ENCODE measurements at regions not wholly inside any gene's neighbourhood (a gene's known extent, or its start where the extent isn't known, plus 50 kb on each side); places are given as distances from the start of the nearest gene placed in this dataset.
A peak's percentile ranks its signal among the peaks of the same experiment; 100 is the strongest.

- Histone ChIP-seq H3K9me3 (ENCODE audit: control insufficient read depth in 1 of 2, low read length in 2 of 2) (no peaks in the 10 kb centered on the region), H3K27me3 (ENCODE audit: low read depth, low read length) (no peaks in the 10 kb centered on the region), H3K27ac (ENCODE audit: low read length) (no peak overlapping the region), H3K4me3 (ENCODE audit: low read depth in 1 of 2, low read length in 2 of 2) (no peak overlapping the region), H3K36me3 (ENCODE audit: control insufficient read depth in 1 of 2, insufficient read depth in 2 of 2, low read length in 2 of 2) (no peaks in the 10 kb centered on the region), H3K4me1 (ENCODE audit: control insufficient read depth in 1 of 2, insufficient read depth in 2 of 2, low read length in 2 of 2) (no peaks in the 10 kb centered on the region)
Observed at GRCh38 chr10:92747066-92747465, 57.3 kb downstream of the HHEX start.

- Histone ChIP-seq H3K4me1 (ENCODE audit: control insufficient read depth in 1 of 2, insufficient read depth in 2 of 2, low read length in 2 of 2) (no peaks in the 10 kb centered on the region), H3K36me3 (ENCODE audit: control insufficient read depth in 1 of 2, insufficient read depth in 2 of 2, low read length in 2 of 2) (no peaks in the 10 kb centered on the region)
Observed at GRCh38 chr10:92747600-92747999, 57.8 kb downstream of the HHEX start.

GRCh38 chr10:92750791-92751533 is 61.2 kb downstream of the HHEX start:
- Histone ChIP-seq H3K4me1 (ENCODE audit: control insufficient read depth in 1 of 2, insufficient read depth in 2 of 2, low read length in 2 of 2) (no peaks in the 10 kb centered on the region), H3K27me3 (ENCODE audit: low read depth, low read length) (no peaks in the 10 kb centered on the region), H3K36me3 (ENCODE audit: control insufficient read depth in 1 of 2, insufficient read depth in 2 of 2, low read length in 2 of 2) (no peaks in the 10 kb centered on the region), H3K9me3 (ENCODE audit: control insufficient read depth in 1 of 2, low read length in 2 of 2) (no peaks in the 10 kb centered on the region), H3K4me3 (ENCODE audit: low read depth in 1 of 2, low read length in 2 of 2) (no peak overlapping the region), H3K27ac (ENCODE audit: low read length) (no peak overlapping the region)

More at GRCh38 chr10:92747600-92747999, 57.8 kb downstream of the HHEX start:
- no peak overlapping the region for H3K27ac ChIP-seq (ENCODE audit: low read length)
- H3K4me3 ChIP-seq (ENCODE audit: low read depth in 1 of 2, low read length in 2 of 2), result no peak overlapping the region
- no peaks in the 10 kb centered on the region for H3K9me3 ChIP-seq (ENCODE audit: control insufficient read depth in 1 of 2, low read length in 2 of 2)
- H3K27me3 ChIP-seq (ENCODE audit: low read depth, low read length), result no peaks in the 10 kb centered on the region

- no peak overlapping the region for H3K4me3 ChIP-seq (ENCODE audit: low read depth in 1 of 2, low read length in 2 of 2)
- no peaks in the 10 kb centered on the region for H3K9me3 ChIP-seq (ENCODE audit: control insufficient read depth in 1 of 2, low read length in 2 of 2)
- no peak overlapping the region for H3K27ac ChIP-seq (ENCODE audit: low read length)
- no peaks in the 10 kb centered on the region for H3K36me3 ChIP-seq (ENCODE audit: control insufficient read depth in 1 of 2, insufficient read depth in 2 of 2, low read length in 2 of 2)
- peaks cover 0 to under 1% of the 10 kb centered on the region in 2 donors for H3K4me1 ChIP-seq (ENCODE audit: control insufficient read depth in 1 of 2, insufficient read depth in 2 of 2, low read length in 2 of 2)
- no peaks in the 10 kb centered on the region for H3K27me3 ChIP-seq (ENCODE audit: low read depth, low read length)
Observed at GRCh38 chr10:92751534-92751811, 61.7 kb downstream of the HHEX start.

- Histone ChIP-seq H3K36me3 (ENCODE audit: control insufficient read depth in 1 of 2, insufficient read depth in 2 of 2, low read length in 2 of 2) (no peaks in the 10 kb centered on the region), H3K4me3 (ENCODE audit: low read depth in 1 of 2, low read length in 2 of 2) (no peak overlapping the region), H3K4me1 (ENCODE audit: control insufficient read depth in 1 of 2, insufficient read depth in 2 of 2, low read length in 2 of 2) (peaks cover 0 to 5% of the 10 kb centered on the region in 2 donors), H3K27ac (ENCODE audit: low read length) (no peak overlapping the region), H3K27me3 (ENCODE audit: low read depth, low read length) (no peaks in the 10 kb centered on the region), H3K9me3 (ENCODE audit: control insufficient read depth in 1 of 2, low read length in 2 of 2) (no peaks in the 10 kb centered on the region)
Observed at GRCh38 chr10:92751827-92752226, 62.1 kb downstream of the HHEX start.

GRCh38 chr10:92753865-92754264 is 64.1 kb downstream of the HHEX start:
- peaks cover 0 to 10% of the 10 kb centered on the region in 2 donors for H3K4me1 ChIP-seq (ENCODE audit: control insufficient read depth in 1 of 2, insufficient read depth in 2 of 2, low read length in 2 of 2)
- H3K27ac ChIP-seq (ENCODE audit: low read length), result no peak overlapping the region
- no peaks in the 10 kb centered on the region for H3K9me3 ChIP-seq (ENCODE audit: control insufficient read depth in 1 of 2, low read length in 2 of 2)
- no peak overlapping the region for H3K4me3 ChIP-seq (ENCODE audit: low read depth in 1 of 2, low read length in 2 of 2)
- H3K36me3 ChIP-seq (ENCODE audit: control insufficient read depth in 1 of 2, insufficient read depth in 2 of 2, low read length in 2 of 2), result no peaks in the 10 kb centered on the region
- no peaks in the 10 kb centered on the region for H3K27me3 ChIP-seq (ENCODE audit: low read depth, low read length)

- Histone ChIP-seq H3K4me1 (ENCODE audit: control insufficient read depth in 1 of 2, insufficient read depth in 2 of 2, low read length in 2 of 2) (peaks cover 0 to 10% of the 10 kb centered on the region in 2 donors), H3K27me3 (ENCODE audit: low read depth, low read length) (no peaks in the 10 kb centered on the region), H3K9me3 (ENCODE audit: control insufficient read depth in 1 of 2, low read length in 2 of 2) (no peaks in the 10 kb centered on the region), H3K4me3 (ENCODE audit: low read depth in 1 of 2, low read length in 2 of 2) (no peak overlapping the region), H3K36me3 (ENCODE audit: control insufficient read depth in 1 of 2, insufficient read depth in 2 of 2, low read length in 2 of 2) (no peaks in the 10 kb centered on the region), H3K27ac (ENCODE audit: low read length) (no peak overlapping the region)
Observed at GRCh38 chr10:92755725-92756124, 66.0 kb downstream of the HHEX start.

GRCh38 chr10:92756201-92757065 is 66.7 kb downstream of the HHEX start:
- H3K9me3 ChIP-seq (ENCODE audit: control insufficient read depth in 1 of 2, low read length in 2 of 2), result no peaks in the 10 kb centered on the region
- H3K4me3 ChIP-seq (ENCODE audit: low read depth in 1 of 2, low read length in 2 of 2), result peak overlapping the region in 1 of 2 donors; percentile 6
- H3K4me1 ChIP-seq (ENCODE audit: control insufficient read depth in 1 of 2, insufficient read depth in 2 of 2, low read length in 2 of 2), result peaks cover 0 to 10% of the 10 kb centered on the region in 2 donors
- H3K27ac ChIP-seq (ENCODE audit: low read length), result peak overlapping the region; percentile 10
- no peaks in the 10 kb centered on the region for H3K36me3 ChIP-seq (ENCODE audit: control insufficient read depth in 1 of 2, insufficient read depth in 2 of 2, low read length in 2 of 2)
- no peaks in the 10 kb centered on the region for H3K27me3 ChIP-seq (ENCODE audit: low read depth, low read length)

- peak overlapping the region in 1 of 2 donors; percentile 6 for H3K4me3 ChIP-seq (ENCODE audit: low read depth in 1 of 2, low read length in 2 of 2)
Observed at GRCh38 chr10:92757066-92757710, 67.4 kb downstream of the HHEX start.

GRCh38 chr10:92757711-92758104 is 68.0 kb downstream of the HHEX start:
- no peak overlapping the region for H3K4me3 ChIP-seq (ENCODE audit: low read depth in 1 of 2, low read length in 2 of 2)
- no peaks in the 10 kb centered on the region for H3K27me3 ChIP-seq (ENCODE audit: low read depth, low read length)
- peak overlapping the region; percentile 10 for H3K27ac ChIP-seq (ENCODE audit: low read length)
- H3K4me1 ChIP-seq (ENCODE audit: control insufficient read depth in 1 of 2, insufficient read depth in 2 of 2, low read length in 2 of 2), result peaks cover 0 to 10% of the 10 kb centered on the region in 2 donors
- no peaks in the 10 kb centered on the region for H3K9me3 ChIP-seq (ENCODE audit: control insufficient read depth in 1 of 2, low read length in 2 of 2)
- H3K36me3 ChIP-seq (ENCODE audit: control insufficient read depth in 1 of 2, insufficient read depth in 2 of 2, low read length in 2 of 2), result no peaks in the 10 kb centered on the region

More at GRCh38 chr10:92757066-92757710, 67.4 kb downstream of the HHEX start:
- Histone ChIP-seq H3K27ac (ENCODE audit: low read length) (peak overlapping the region; percentile 10), H3K36me3 (ENCODE audit: control insufficient read depth in 1 of 2, insufficient read depth in 2 of 2, low read length in 2 of 2) (no peaks in the 10 kb centered on the region), H3K4me1 (ENCODE audit: control insufficient read depth in 1 of 2, insufficient read depth in 2 of 2, low read length in 2 of 2) (peaks cover 0 to 10% of the 10 kb centered on the region in 2 donors), H3K9me3 (ENCODE audit: control insufficient read depth in 1 of 2, low read length in 2 of 2) (no peaks in the 10 kb centered on the region), H3K27me3 (ENCODE audit: low read depth, low read length) (no peaks in the 10 kb centered on the region)

GRCh38 chr10:92758594-92758993 is 68.8 kb downstream of the HHEX start:
- no peak overlapping the region for H3K27ac ChIP-seq (ENCODE audit: low read length)
- no peaks in the 10 kb centered on the region for H3K27me3 ChIP-seq (ENCODE audit: low read depth, low read length)
- H3K4me3 ChIP-seq (ENCODE audit: low read depth in 1 of 2, low read length in 2 of 2), result no peak overlapping the region
- H3K9me3 ChIP-seq (ENCODE audit: control insufficient read depth in 1 of 2, low read length in 2 of 2), result no peaks in the 10 kb centered on the region
- no peaks in the 10 kb centered on the region for H3K36me3 ChIP-seq (ENCODE audit: control insufficient read depth in 1 of 2, insufficient read depth in 2 of 2, low read length in 2 of 2)
- H3K4me1 ChIP-seq (ENCODE audit: control insufficient read depth in 1 of 2, insufficient read depth in 2 of 2, low read length in 2 of 2), result peaks cover 0 to 10% of the 10 kb centered on the region in 2 donors
